H9 (cell line): ENCODE measurements at regions not wholly inside any gene's neighbourhood (a gene's known extent, or its start where the extent isn't known, plus 50 kb on each side); places are given as distances from the start of the nearest gene placed in this dataset.

Experiments used
- DNase-seq: peaks from one replicate; pipeline ENCODE4 v3.0.0-alpha.2; 2017
- H2AFZ ChIP-seq: one replicate; pipeline ENCODE4 v1.6.1; 2013; ENCODE audit warnings: mild to moderate bottlenecking, low read length, control low read depth, moderate library complexity
- H2AK5ac ChIP-seq: 2 replicates; pipeline ENCODE4 v1.6.1; 2013; ENCODE audit warnings: low read length, control low read depth, mixed read lengths; ENCODE audit not compliant: insufficient read length
- H2BK120ac ChIP-seq: one replicate; pipeline ENCODE4 v1.6.1; 2013; ENCODE audit warnings: low read depth, mild to moderate bottlenecking, low read length, control low read depth, inconsistent platforms; ENCODE audit not compliant: poor library complexity, severe bottlenecking
- H2BK12ac ChIP-seq: 2 replicates; pipeline ENCODE4 v1.6.1; 2013; ENCODE audit warnings: low read length, control low read depth, mixed read lengths, low read depth; ENCODE audit not compliant: insufficient read length
- H2BK15ac ChIP-seq: 2 replicates; pipeline ENCODE4 v1.6.1; 2013; ENCODE audit warnings: low read depth, low read length, control low read depth
- H2BK20ac ChIP-seq: one replicate; pipeline ENCODE4 v1.6.1; 2013; ENCODE audit warnings: low read depth, mild to moderate bottlenecking, low read length, control low read depth, inconsistent platforms; ENCODE audit not compliant: poor library complexity, severe bottlenecking
- H2BK5ac ChIP-seq: 2 replicates; pipeline ENCODE4 v1.6.1; 2013; ENCODE audit warnings: low read length, control low read depth, mixed read lengths; ENCODE audit not compliant: insufficient read length
- H3K14ac ChIP-seq: 2 replicates; pipeline ENCODE4 v1.6.1; 2013; ENCODE audit warnings: low read length, control low read depth; ENCODE audit not compliant: insufficient read depth
- H3K18ac ChIP-seq: 2 replicates; pipeline ENCODE4 v1.6.1; 2013; ENCODE audit warnings: low read depth, mild to moderate bottlenecking, mixed read lengths, low read length, control low read depth; ENCODE audit not compliant: insufficient read length
- H3K23ac ChIP-seq: 2 replicates; pipeline ENCODE4 v1.6.1; 2013; ENCODE audit warnings: low read length, control low read depth, mixed read lengths, low read depth; ENCODE audit not compliant: insufficient read length
- H3K23me2 ChIP-seq: 2 replicates; pipeline ENCODE4 v1.6.1; 2013; ENCODE audit warnings: low read depth, mild to moderate bottlenecking, mixed read lengths, low read length, control low read depth; ENCODE audit not compliant: insufficient read length, poor library complexity, severe bottlenecking
- H3K27ac ChIP-seq: 2 replicates; pipeline ENCODE4 v1.5.1; 2013; ENCODE audit warnings: low read length, control low read depth, mixed read lengths, low read depth; ENCODE audit not compliant: insufficient read length
- H3K27me3 ChIP-seq: 2 replicates; pipeline ENCODE4 v1.6.1; 2013; ENCODE audit warnings: low read length, control low read depth, inconsistent platforms; ENCODE audit not compliant: insufficient read depth
- H3K4ac ChIP-seq: 2 replicates; pipeline ENCODE4 v1.6.1; 2013; ENCODE audit warnings: low read depth, mild to moderate bottlenecking, control low read depth, inconsistent platforms, low read length, moderate library complexity
- H3K4me1 ChIP-seq: 2 replicates; pipeline ENCODE4 v1.6.1; 2013; ENCODE audit warnings: low read length, control low read depth, inconsistent platforms; ENCODE audit not compliant: insufficient read depth
- H3K4me2 ChIP-seq: 2 replicates; pipeline ENCODE4 v1.6.1; 2013; ENCODE audit warnings: low read length, control low read depth, mixed read lengths; ENCODE audit not compliant: insufficient read length, insufficient read depth
- H3K56ac ChIP-seq: 2 replicates; pipeline ENCODE4 v1.6.1; 2013; ENCODE audit warnings: low read depth, mild to moderate bottlenecking, mixed read lengths, low read length, control low read depth; ENCODE audit not compliant: insufficient read length
- H3K79me1 ChIP-seq: 2 replicates; pipeline ENCODE4 v1.6.1; 2013; ENCODE audit warnings: low read depth, mild to moderate bottlenecking, moderate library complexity, low read length, control low read depth, inconsistent platforms; ENCODE audit not compliant: insufficient read depth, poor library complexity, severe bottlenecking
- H3K79me2 ChIP-seq: 2 replicates; pipeline ENCODE4 v1.6.1; 2013; ENCODE audit warnings: low read length, control low read depth, inconsistent platforms; ENCODE audit not compliant: insufficient read depth
- H3K9ac ChIP-seq: 2 replicates; pipeline ENCODE4 v1.6.1; 2013; ENCODE audit warnings: low read length, control low read depth, mixed read lengths; ENCODE audit not compliant: insufficient read length; ENCODE audit errors: extremely low read depth
- H3K9me3 ChIP-seq: one replicate; pipeline ENCODE4 v1.6.1; 2013; ENCODE audit warnings: low read depth, low read length, inconsistent platforms; ENCODE audit not compliant: control insufficient read depth
- H3T11ph ChIP-seq: one replicate; pipeline ENCODE4 v1.6.1; 2013; ENCODE audit warnings: mild to moderate bottlenecking, low read length, control low read depth, inconsistent platforms
- H4K20me1 ChIP-seq: one replicate; pipeline ENCODE4 v1.6.1; 2013; ENCODE audit not compliant: control insufficient read depth, insufficient read length, insufficient read depth
- H4K5ac ChIP-seq: 2 replicates; pipeline ENCODE4 v1.6.1; 2013; ENCODE audit warnings: low read depth, mild to moderate bottlenecking, mixed read lengths, low read length, control low read depth; ENCODE audit not compliant: insufficient read length
- H4K8ac ChIP-seq: replicated peaks from 2 replicates; pipeline ENCODE4 v1.6.1; 2013; ENCODE audit warnings: low read length, control low read depth, mixed read lengths, low read depth; ENCODE audit not compliant: insufficient read length
- H4K91ac ChIP-seq: 2 replicates; pipeline ENCODE4 v1.6.1; 2013; ENCODE audit warnings: low read depth, mild to moderate bottlenecking, moderate library complexity, mixed read lengths, low read length, control low read depth; ENCODE audit not compliant: insufficient read length
- H3K27ac Mint-ChIP-seq, 3 experiments: 2 replicates in 2 of 3; 3 replicates in 1 of 3; pipeline ENCODE4 v1.8.0; 2020 to 2021; ENCODE audit warnings: mixed read lengths in 3 of 3, mild to moderate bottlenecking in 1 of 3, moderate library complexity in 1 of 3
- H3K27me3 Mint-ChIP-seq: 2 replicates; pipeline ENCODE4 v1.8.0; 2021; ENCODE audit warnings: low read depth, mild to moderate bottlenecking, moderate library complexity, mixed read lengths
- H3K36me3 Mint-ChIP-seq, 3 experiments: 2 replicates in 2 of 3; 3 replicates in 1 of 3; pipeline ENCODE4 v1.8.0; 2020 to 2021; ENCODE audit warnings: low read depth in 3 of 3, mixed read lengths in 3 of 3; ENCODE audit not compliant: insufficient read depth in 1 of 3
- H3K4me1 Mint-ChIP-seq, 2 experiments: 2 replicates each; pipeline ENCODE4 v1.8.0; 2020; ENCODE audit warnings: mixed read lengths in 2 of 2
- H3K4me3 Mint-ChIP-seq, 2 experiments: 2 replicates in 1 of 2; 3 replicates in 1 of 2; pipeline ENCODE4 v1.8.0; 2020 to 2021; ENCODE audit warnings: mild to moderate bottlenecking in 2 of 2, mixed read lengths in 2 of 2, moderate library complexity in 1 of 2
- H3K9me3 Mint-ChIP-seq, 2 experiments: 2 replicates in 1 of 2; 3 replicates in 1 of 2; pipeline ENCODE4 v1.8.0; 2020; ENCODE audit warnings: mild to moderate bottlenecking in 2 of 2, mixed read lengths in 2 of 2, moderate library complexity in 1 of 2
- WGBS: extraction: QIAGEN DNeasy Blood & Tissue Kit; methylation state at CpG from one replicate; pipeline ENCODE4 v1.1.7; 2013; ENCODE audit warnings: missing lambda C conversion rate, low lambda C conversion rate, mixed read lengths; ENCODE audit not compliant: insufficient read length; ENCODE audit errors: extremely low coverage; 5-methylcytosine and 5-hydroxymethylcytosine counted together
- TF ChIP-seq, protein P1 (sequence below): fragments of 200-600 bp; sonication (generic); conservative IDR thresholded peaks from 3 replicates; pipeline ENCODE4 v1.8.0; 2021; ENCODE audit warnings: antibody characterized with exemption, mild to moderate bottlenecking

GRCh38 chr10:118101501-118101900 lies 54.8 kb upstream of the RAB11FIP2 start:
- WGBS = no CpG with 5 or more reads among the region's 3 CpGs
- H3K79me2 ChIP-seq = no peaks in the 10 kb centered on the region
- H3K4me3 Mint-ChIP-seq = no peak overlapping the region

More at GRCh38 chr10:118101501-118101900, 54.8 kb upstream of the RAB11FIP2 start:
- H3K4me2 ChIP-seq = no peak overlapping the region
- Mint-ChIP-seq H3K4me1 (peaks cover 0 to 3% of the 10 kb centered on the region in 2 experiments; a peak in 2 of 4 replicates), H3K27me3 (no peaks in the 10 kb centered on the region; the same call in 1 of the 2 replicates), H3K27ac (no peak overlapping the region), H3K9me3 (no peaks in the 10 kb centered on the region; a peak in 1 of 5 replicates), H3K36me3 (peaks cover 0 to 2% (median 0%) of the 10 kb centered on the region in 3 experiments; a peak in 1 of 7 replicates)
- TF ChIP-seq, protein P1, sequence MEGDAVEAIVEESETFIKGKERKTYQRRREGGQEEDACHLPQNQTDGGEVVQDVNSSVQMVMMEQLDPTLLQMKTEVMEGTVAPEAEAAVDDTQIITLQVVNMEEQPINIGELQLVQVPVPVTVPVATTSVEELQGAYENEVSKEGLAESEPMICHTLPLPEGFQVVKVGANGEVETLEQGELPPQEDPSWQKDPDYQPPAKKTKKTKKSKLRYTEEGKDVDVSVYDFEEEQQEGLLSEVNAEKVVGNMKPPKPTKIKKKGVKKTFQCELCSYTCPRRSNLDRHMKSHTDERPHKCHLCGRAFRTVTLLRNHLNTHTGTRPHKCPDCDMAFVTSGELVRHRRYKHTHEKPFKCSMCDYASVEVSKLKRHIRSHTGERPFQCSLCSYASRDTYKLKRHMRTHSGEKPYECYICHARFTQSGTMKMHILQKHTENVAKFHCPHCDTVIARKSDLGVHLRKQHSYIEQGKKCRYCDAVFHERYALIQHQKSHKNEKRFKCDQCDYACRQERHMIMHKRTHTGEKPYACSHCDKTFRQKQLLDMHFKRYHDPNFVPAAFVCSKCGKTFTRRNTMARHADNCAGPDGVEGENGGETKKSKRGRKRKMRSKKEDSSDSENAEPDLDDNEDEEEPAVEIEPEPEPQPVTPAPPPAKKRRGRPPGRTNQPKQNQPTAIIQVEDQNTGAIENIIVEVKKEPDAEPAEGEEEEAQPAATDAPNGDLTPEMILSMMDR = no peak
- H2BK120ac ChIP-seq = no peak overlapping the region
- no peak overlapping the region for H3T11ph ChIP-seq
- no peak overlapping the region for H2BK5ac ChIP-seq
- H3K4me1 ChIP-seq = no peaks in the 10 kb centered on the region
- no peak overlapping the region for H2BK20ac ChIP-seq
- H4K5ac ChIP-seq = no peak overlapping the region
- H3K23ac ChIP-seq = no peak overlapping the region
- no peak overlapping the region for H3K27ac ChIP-seq
- H4K8ac ChIP-seq = no peak overlapping the region
- H2AK5ac ChIP-seq = no peak overlapping the region
- no peak overlapping the region for H2AFZ ChIP-seq
- no peaks in the 10 kb centered on the region for H3K23me2 ChIP-seq
- no peak for DNase-seq
- H2BK15ac ChIP-seq = no peak overlapping the region
- no peaks in the 10 kb centered on the region for H3K9me3 ChIP-seq
- H2BK12ac ChIP-seq = no peak overlapping the region
- H3K27me3 ChIP-seq = no peaks in the 10 kb centered on the region
- H3K18ac ChIP-seq = no peak overlapping the region
- no peak overlapping the region for H3K9ac ChIP-seq
- H3K56ac ChIP-seq = no peak overlapping the region
- no peaks in the 10 kb centered on the region for H4K20me1 ChIP-seq
- no peak overlapping the region for H4K91ac ChIP-seq
- H3K14ac ChIP-seq = no peak overlapping the region
- H3K4ac ChIP-seq = no peak overlapping the region
- H3K79me1 ChIP-seq = no peaks in the 10 kb centered on the region
